ENCODE measurements at regions not wholly inside any gene's neighbourhood (a gene's known extent, or its start where the extent isn't known, plus 50 kb on each side); places are given as distances from the start of the nearest gene placed in this dataset.

GRCh38 chr7:41786944-41787343, 84.1 kb upstream of the INHBA start:
- Histone ChIP-seq H4K20me1 (ENCODE audit: insufficient read depth, low read length) (no peaks in the 10 kb centered on the region), H3K27ac (ENCODE audit: low read depth in 1 of 2, low read length in 2 of 2) (no peak overlapping the region), H3K27me3 (ENCODE audit: control insufficient read depth in 2 of 2, insufficient read depth in 2 of 2, low read length in 2 of 2) (no peaks in the 10 kb centered on the region), H3K79me2 (ENCODE audit: insufficient read depth, low read length) (no peaks in the 10 kb centered on the region), H3K4me2 (replicated peaks; ENCODE audit: extremely low read depth, low read length, poor library complexity, severe bottlenecking) (no peak overlapping the region), H3K36me3 (replicated peaks in 1 of 2; ENCODE audit: control insufficient read depth in 1 of 2, insufficient read depth in 2 of 2, low read length in 2 of 2) (no peaks in the 10 kb centered on the region), H3K4me3 (replicated peaks in 1 of 3; ENCODE audit: low read depth in 2 of 3, low read length in 3 of 3) (no peak overlapping the region), H3K4me1 (ENCODE audit: control insufficient read depth in 1 of 2, insufficient read depth in 2 of 2, low read length in 2 of 2) (peaks cover 8% of the 10 kb centered on the region in 2 donors), H2AFZ (ENCODE audit: insufficient read depth, low read depth, low read length, poor library complexity, severe bottlenecking) (no peak overlapping the region), H3K9ac (ENCODE audit: insufficient read depth, low read length, poor library complexity, severe bottlenecking) (no peak overlapping the region), H3K9me3 (replicated peaks in 1 of 2; ENCODE audit: control insufficient read depth in 1 of 2, insufficient read depth in 1 of 2, low read length in 2 of 2) (no peaks in the 10 kb centered on the region)
- no peaks in the 10 kb centered on the region for H3K36me3 Mint-ChIP-seq
- DNase-seq, result peak; percentile 10 to 50 (median 29)
- 46% methylated on average over 4 of the region's 5 CpGs for WGBS (ENCODE audit: insufficient coverage)
- peaks cover 0 to 2% (median 0%) of the 10 kb centered on the region in 3 donors for H3K27me3 Mint-ChIP-seq (ENCODE audit: low read depth in 3 of 3)
- peak overlapping the region in 4 of 7 donors; percentile 59 to 77 (median 68) for H3K27ac Mint-ChIP-seq
- H3K4me1 Mint-ChIP-seq, result peaks cover 8% of the 10 kb centered on the region
- peaks cover 0 to 5% (median 2%) of the 10 kb centered on the region in 7 donors for H3K9me3 Mint-ChIP-seq
- peak overlapping the region in 1 of 2 donors; percentile 35 for H3K4me3 Mint-ChIP-seq
- no peak for TF ChIP-seq CTCF (IDR thresholded peaks at IDR 0.05)
- intact Hi-C loops (cut with micrococcal nuclease), result loop anchor here in 1 of 2 donors (10.0 kb wide), 1 partner anchor 82 kb away; the partner anchor contains the start of gene INHBA

- no CpG with 5 or more reads among the region's 2 CpGs for WGBS (ENCODE audit: insufficient coverage)
- peak overlapping the region in 1 of 7 donors; percentile 60 for H3K27ac Mint-ChIP-seq
- peaks cover 0 to 5% (median 2%) of the 10 kb centered on the region in 7 donors for H3K9me3 Mint-ChIP-seq
- DNase-seq, result no peak
- H3K36me3 Mint-ChIP-seq, result no peaks in the 10 kb centered on the region
- H3K4me3 ChIP-seq (replicated peaks in 1 of 3; ENCODE audit: low read depth in 2 of 3, low read length in 3 of 3), result no peak overlapping the region
- no peaks in the 10 kb centered on the region for H3K27me3 ChIP-seq (ENCODE audit: control insufficient read depth in 2 of 2, insufficient read depth in 2 of 2, low read length in 2 of 2)
- no peak overlapping the region for H2AFZ ChIP-seq (ENCODE audit: insufficient read depth, low read depth, low read length, poor library complexity, severe bottlenecking)
- peaks cover 0 to 2% (median 0%) of the 10 kb centered on the region in 3 donors for H3K27me3 Mint-ChIP-seq (ENCODE audit: low read depth in 3 of 3)
- H3K4me1 ChIP-seq (ENCODE audit: control insufficient read depth in 1 of 2, insufficient read depth in 2 of 2, low read length in 2 of 2), result peaks cover 8% of the 10 kb centered on the region in 2 donors
- H3K4me2 ChIP-seq (replicated peaks; ENCODE audit: extremely low read depth, low read length, poor library complexity, severe bottlenecking), result no peak overlapping the region
- no peaks in the 10 kb centered on the region for H3K9me3 ChIP-seq (replicated peaks in 1 of 2; ENCODE audit: control insufficient read depth in 1 of 2, insufficient read depth in 1 of 2, low read length in 2 of 2)
- no peak overlapping the region for H3K4me3 Mint-ChIP-seq
- no peaks in the 10 kb centered on the region for H4K20me1 ChIP-seq (ENCODE audit: insufficient read depth, low read length)
- intact Hi-C loops (cut with micrococcal nuclease), result loop anchor here in 1 of 2 donors (10.0 kb wide), 1 partner anchor 82 kb away; the partner anchor contains the start of gene INHBA
- H3K9ac ChIP-seq (ENCODE audit: insufficient read depth, low read length, poor library complexity, severe bottlenecking), result no peak overlapping the region
- TF ChIP-seq CTCF (IDR thresholded peaks at IDR 0.05), result no peak
- H3K27ac ChIP-seq (ENCODE audit: low read depth in 1 of 2, low read length in 2 of 2), result no peak overlapping the region
- H3K36me3 ChIP-seq (replicated peaks in 1 of 2; ENCODE audit: control insufficient read depth in 1 of 2, insufficient read depth in 2 of 2, low read length in 2 of 2), result no peaks in the 10 kb centered on the region
- H3K79me2 ChIP-seq (ENCODE audit: insufficient read depth, low read length), result no peaks in the 10 kb centered on the region
- peaks cover 8% of the 10 kb centered on the region for H3K4me1 Mint-ChIP-seq
Measured at GRCh38 chr7:41786404-41786803, 83.5 kb upstream of the INHBA start.

Measured in CD14-positive monocyte (primary cell).